ENCODE measurements at regions not wholly inside any gene's neighbourhood (a gene's known extent, or its start where the extent isn't known, plus 50 kb on each side); places are given as distances from the start of the nearest gene placed in this dataset.
A peak's percentile ranks its signal among the peaks of the same experiment; 100 is the strongest.

GRCh38 chr4:23635468-23635867 is 254.4 kb downstream of the PPARGC1A start:
- no peak for DNase-seq
- no peak overlapping the region for H2AFZ ChIP-seq (ENCODE audit: low read length)

DNA sequence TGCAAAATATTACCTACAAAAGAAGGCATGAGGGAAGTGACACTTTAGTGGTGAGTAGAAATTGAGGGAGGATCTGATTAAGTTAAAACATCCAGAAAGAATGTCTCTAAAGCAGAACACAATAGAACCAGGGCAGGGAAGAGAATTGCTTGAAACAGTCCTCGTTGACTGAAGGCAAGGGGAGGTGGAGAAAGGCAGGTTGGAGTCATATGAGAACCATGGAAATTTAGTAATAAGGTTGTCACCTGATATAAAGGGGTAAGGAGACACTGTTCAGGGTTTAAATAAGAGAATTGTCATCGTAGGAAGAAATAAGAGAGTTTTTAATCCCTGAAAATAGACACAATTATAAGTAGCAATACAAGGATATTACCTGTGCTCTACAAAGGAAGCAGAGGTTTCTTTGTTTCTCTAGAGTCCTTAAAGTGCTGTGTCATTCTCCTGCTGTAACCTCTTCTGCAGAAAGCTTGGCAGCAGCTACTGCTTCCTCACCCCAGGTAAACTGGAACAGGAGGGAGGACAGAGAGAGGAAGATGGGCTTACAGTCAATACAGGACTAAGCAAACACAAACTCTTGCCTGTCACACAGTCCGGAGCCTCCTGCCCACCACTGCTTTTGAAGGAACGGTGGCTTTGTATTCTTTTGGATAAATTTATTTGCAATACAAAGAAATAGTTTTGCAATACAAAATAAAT is 258.4 kb downstream of the PPARGC1A start:
- no peaks in the 10 kb centered on the region for H4K20me1 ChIP-seq (ENCODE audit: insufficient read depth, low read depth, low read length)
- H3K27me3 ChIP-seq (ENCODE audit: low read length): no peaks in the 10 kb centered on the region
- no peak overlapping the region for H3K4me2 ChIP-seq (ENCODE audit: low read depth, low read length, poor library complexity, severe bottlenecking)
- no peaks in the 10 kb centered on the region for H3K36me3 ChIP-seq (ENCODE audit: insufficient read depth, low read length)
- H3K9me2 ChIP-seq (replicated peaks; ENCODE audit: insufficient read depth, low read length): no peaks in the 10 kb centered on the region; the same call in 1 of the 2 replicates
- H3K9ac ChIP-seq (ENCODE audit: low read length): no peak overlapping the region
- H2AFZ ChIP-seq (ENCODE audit: low read length): no peak overlapping the region
- H3K4me3 ChIP-seq (ENCODE audit: low read length): no peak overlapping the region
- no peaks in the 10 kb centered on the region for H3K9me3 ChIP-seq (ENCODE audit: low read length)
- H3K27ac ChIP-seq (ENCODE audit: low read length): no peak overlapping the region
- DNase-seq: no peak
- H3K79me2 ChIP-seq (ENCODE audit: low read length): no peaks in the 10 kb centered on the region
- H3K4me1 ChIP-seq (ENCODE audit: low read length): no peaks in the 10 kb centered on the region

More at GRCh38 chr4:23635468-23635867, 254.4 kb downstream of the PPARGC1A start:
- no peaks in the 10 kb centered on the region; the same call in 1 of the 2 replicates for H3K9me2 ChIP-seq (replicated peaks; ENCODE audit: insufficient read depth, low read length)
- H3K27me3 ChIP-seq (ENCODE audit: low read length): no peaks in the 10 kb centered on the region
- no peak overlapping the region for H3K4me2 ChIP-seq (ENCODE audit: low read depth, low read length, poor library complexity, severe bottlenecking)
- H4K20me1 ChIP-seq (ENCODE audit: insufficient read depth, low read depth, low read length): no peaks in the 10 kb centered on the region
- H3K4me1 ChIP-seq (ENCODE audit: low read length): no peaks in the 10 kb centered on the region
- H3K4me3 ChIP-seq (ENCODE audit: low read length): no peak overlapping the region
- H3K79me2 ChIP-seq (ENCODE audit: low read length): no peaks in the 10 kb centered on the region
- H3K36me3 ChIP-seq (ENCODE audit: insufficient read depth, low read length): no peaks in the 10 kb centered on the region
- H3K9ac ChIP-seq (ENCODE audit: low read length): no peak overlapping the region
- no peak overlapping the region for H3K27ac ChIP-seq (ENCODE audit: low read length)
- H3K9me3 ChIP-seq (ENCODE audit: low read length): no peaks in the 10 kb centered on the region

GRCh38 chr4:23630110-23630509 is 259.7 kb downstream of the PPARGC1A start:
- H3K79me2 ChIP-seq (ENCODE audit: low read length): no peaks in the 10 kb centered on the region
- H3K4me2 ChIP-seq (ENCODE audit: low read depth, low read length, poor library complexity, severe bottlenecking): no peak overlapping the region
- no peaks in the 10 kb centered on the region; the same call in 1 of the 2 replicates for H3K9me2 ChIP-seq (replicated peaks; ENCODE audit: insufficient read depth, low read length)
- H3K9me3 ChIP-seq (ENCODE audit: low read length): no peaks in the 10 kb centered on the region
- no peaks in the 10 kb centered on the region for H3K27me3 ChIP-seq (ENCODE audit: low read length)
- no peak for DNase-seq
- H4K20me1 ChIP-seq (ENCODE audit: insufficient read depth, low read depth, low read length): no peaks in the 10 kb centered on the region
- H3K9ac ChIP-seq (ENCODE audit: low read length): no peak overlapping the region
- H3K27ac ChIP-seq (ENCODE audit: low read length): no peak overlapping the region
- H3K4me3 ChIP-seq (ENCODE audit: low read length): no peak overlapping the region
- H3K36me3 ChIP-seq (ENCODE audit: insufficient read depth, low read length): no peaks in the 10 kb centered on the region
- H2AFZ ChIP-seq (ENCODE audit: low read length): no peak overlapping the region
- no peaks in the 10 kb centered on the region for H3K4me1 ChIP-seq (ENCODE audit: low read length)

- Histone ChIP-seq H3K36me3 (ENCODE audit: insufficient read depth, low read length) (no peaks in the 10 kb centered on the region), H3K9ac (ENCODE audit: low read length) (no peak overlapping the region), H3K79me2 (ENCODE audit: low read length) (no peaks in the 10 kb centered on the region), H3K9me3 (ENCODE audit: low read length) (no peaks in the 10 kb centered on the region), H2AFZ (ENCODE audit: low read length) (no peak overlapping the region), H3K27me3 (ENCODE audit: low read length) (no peaks in the 10 kb centered on the region), H3K4me3 (ENCODE audit: low read length) (no peak overlapping the region), H3K4me1 (ENCODE audit: low read length) (no peaks in the 10 kb centered on the region), H3K9me2 (replicated peaks; ENCODE audit: insufficient read depth, low read length) (no peaks in the 10 kb centered on the region; the same call in 1 of the 2 replicates), H3K4me2 (ENCODE audit: low read depth, low read length, poor library complexity, severe bottlenecking) (no peak overlapping the region), H3K27ac (ENCODE audit: low read length) (no peak overlapping the region), H4K20me1 (ENCODE audit: insufficient read depth, low read depth, low read length) (no peaks in the 10 kb centered on the region)
- DNase-seq: no peak
Observed at GRCh38 chr4:23629421-23629820, 260.4 kb downstream of the PPARGC1A start.

- Histone ChIP-seq H3K9me3 (ENCODE audit: low read length) (no peaks in the 10 kb centered on the region), H3K79me2 (ENCODE audit: low read length) (no peaks in the 10 kb centered on the region), H3K9ac (ENCODE audit: low read length) (no peak overlapping the region), H3K4me1 (ENCODE audit: low read length) (no peaks in the 10 kb centered on the region), H3K36me3 (ENCODE audit: insufficient read depth, low read length) (no peaks in the 10 kb centered on the region), H3K4me2 (ENCODE audit: low read depth, low read length, poor library complexity, severe bottlenecking) (no peak overlapping the region), H2AFZ (ENCODE audit: low read length) (no peak overlapping the region), H3K9me2 (replicated peaks; ENCODE audit: insufficient read depth, low read length) (no peaks in the 10 kb centered on the region), H3K4me3 (ENCODE audit: low read length) (no peak overlapping the region), H4K20me1 (ENCODE audit: insufficient read depth, low read depth, low read length) (no peaks in the 10 kb centered on the region), H3K27me3 (ENCODE audit: low read length) (no peaks in the 10 kb centered on the region), H3K27ac (ENCODE audit: low read length) (no peak overlapping the region)
- peak; percentile 82 for DNase-seq
Observed at GRCh38 chr4:23614284-23614892, 275.5 kb downstream of the PPARGC1A start.

DNA sequence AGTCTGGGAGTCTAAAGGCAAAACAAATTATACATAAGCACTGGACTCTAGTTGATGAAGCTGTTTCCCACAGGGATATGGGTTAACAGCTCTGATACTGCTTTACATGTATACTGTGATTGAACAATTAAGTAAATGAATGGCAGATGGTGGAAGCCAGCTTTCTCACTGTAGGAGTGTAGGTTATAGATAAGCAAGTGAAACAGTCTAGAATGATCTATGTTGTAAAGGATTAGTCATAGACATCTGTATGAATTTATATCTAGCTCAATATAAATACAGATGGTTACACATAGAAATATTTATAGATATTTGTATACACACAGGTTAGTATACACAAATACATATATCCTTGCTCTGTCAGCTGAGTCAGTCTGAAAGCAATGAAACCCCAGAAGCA is 276.1 kb downstream of the PPARGC1A start:
- DNase-seq: no peak
- Histone ChIP-seq H3K79me2 (ENCODE audit: low read length) (no peaks in the 10 kb centered on the region), H3K4me1 (ENCODE audit: low read length) (no peaks in the 10 kb centered on the region), H3K9me2 (replicated peaks; ENCODE audit: insufficient read depth, low read length) (no peaks in the 10 kb centered on the region), H3K27ac (ENCODE audit: low read length) (no peak overlapping the region), H2AFZ (ENCODE audit: low read length) (no peak overlapping the region), H4K20me1 (ENCODE audit: insufficient read depth, low read depth, low read length) (no peaks in the 10 kb centered on the region), H3K4me2 (ENCODE audit: low read depth, low read length, poor library complexity, severe bottlenecking) (no peak overlapping the region), H3K9me3 (ENCODE audit: low read length) (no peaks in the 10 kb centered on the region), H3K9ac (ENCODE audit: low read length) (no peak overlapping the region), H3K27me3 (ENCODE audit: low read length) (no peaks in the 10 kb centered on the region), H3K36me3 (ENCODE audit: insufficient read depth, low read length) (no peaks in the 10 kb centered on the region), H3K4me3 (ENCODE audit: low read length) (no peak overlapping the region)

DNA sequence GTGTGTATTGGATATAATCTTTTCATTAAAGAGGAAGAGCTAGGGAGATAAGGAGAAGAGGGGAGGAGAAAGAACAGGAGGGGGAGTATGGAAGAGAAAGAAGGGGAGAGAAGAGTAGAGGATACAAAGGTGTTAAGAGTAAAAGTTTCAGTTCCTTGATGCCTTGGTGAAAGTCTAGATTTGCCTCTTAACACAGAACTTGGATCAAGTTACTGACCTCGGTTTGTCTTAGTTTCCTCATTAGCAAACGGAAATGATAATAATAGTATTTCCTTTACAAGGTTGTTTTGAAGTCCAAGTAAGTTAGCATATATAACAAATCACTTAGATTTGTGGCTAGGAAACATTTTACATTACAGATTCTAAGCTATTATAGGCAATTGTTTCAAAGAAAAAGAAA is 287.1 kb downstream of the PPARGC1A start:
- H3K79me2 ChIP-seq (ENCODE audit: low read length): no peaks in the 10 kb centered on the region
- no peaks in the 10 kb centered on the region for H3K27me3 ChIP-seq (ENCODE audit: low read length)
- DNase-seq: peak; percentile 65

DNA sequence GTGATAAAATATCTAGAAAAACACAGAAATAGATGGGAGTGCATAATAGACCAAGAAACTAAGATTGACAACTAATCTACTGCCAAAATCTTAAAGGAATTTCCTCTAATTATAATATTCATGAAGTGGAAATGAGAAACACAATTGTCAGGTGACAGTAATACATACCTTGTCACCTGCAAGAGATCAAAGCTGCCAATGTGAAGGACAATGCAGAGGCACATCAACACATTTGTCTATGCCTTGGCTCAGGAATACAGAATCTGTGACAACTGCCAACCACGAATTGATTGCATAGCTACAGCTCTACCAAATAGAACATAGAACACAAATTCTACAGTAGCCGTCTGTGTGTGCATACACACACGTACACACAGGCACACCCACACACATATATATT is 295.7 kb downstream of the PPARGC1A start:
- Histone ChIP-seq H3K9me2 (replicated peaks; ENCODE audit: insufficient read depth, low read length) (0 out of 2 replicates have a peak, but pooled peaks cover 6% of the 10 kb centered on the region), H3K9ac (ENCODE audit: low read length) (no peak overlapping the region), H3K79me2 (ENCODE audit: low read length) (no peaks in the 10 kb centered on the region), H3K4me1 (ENCODE audit: low read length) (no peaks in the 10 kb centered on the region), H2AFZ (ENCODE audit: low read length) (no peak overlapping the region), H3K27me3 (ENCODE audit: low read length) (no peaks in the 10 kb centered on the region), H3K27ac (ENCODE audit: low read length) (no peak overlapping the region), H4K20me1 (ENCODE audit: insufficient read depth, low read depth, low read length) (no peaks in the 10 kb centered on the region), H3K36me3 (ENCODE audit: insufficient read depth, low read length) (no peaks in the 10 kb centered on the region), H3K4me3 (ENCODE audit: low read length) (no peak overlapping the region), H3K4me2 (ENCODE audit: low read depth, low read length, poor library complexity, severe bottlenecking) (no peak overlapping the region), H3K9me3 (ENCODE audit: low read length) (no peaks in the 10 kb centered on the region)
- DNase-seq: no peak

More for the DNA sequence above, 287.1 kb downstream of the PPARGC1A start:
- Histone ChIP-seq H2AFZ (ENCODE audit: low read length) (peak overlapping the region; percentile 23; the same call in 1 of the 2 replicates), H3K36me3 (ENCODE audit: insufficient read depth, low read length) (no peaks in the 10 kb centered on the region), H3K4me1 (ENCODE audit: low read length) (peaks cover 13% of the 10 kb centered on the region), H3K4me3 (ENCODE audit: low read length) (0 out of 2 replicates have a peak overlapping the region, but pooled peaks have one; percentile 10), H3K4me2 (ENCODE audit: low read depth, low read length, poor library complexity, severe bottlenecking) (peak overlapping the region; percentile 43), H4K20me1 (ENCODE audit: insufficient read depth, low read depth, low read length) (no peaks in the 10 kb centered on the region), H3K9ac (ENCODE audit: low read length) (no peak overlapping the region), H3K27ac (ENCODE audit: low read length) (no peak overlapping the region), H3K9me2 (replicated peaks; ENCODE audit: insufficient read depth, low read length) (no peaks in the 10 kb centered on the region; the same call in 1 of the 2 replicates), H3K9me3 (ENCODE audit: low read length) (no peaks in the 10 kb centered on the region)
